Activated naive CD4-positive, alpha-beta T cell treated with anti-CD3 and anti-CD28 coated beads, Interleukin-2, amount 10 ng/mL, durations not matched to agents 7 days and 5 days (primary cell): ENCODE measurements at regions not wholly inside any gene's neighbourhood (a gene's known extent, or its start where the extent isn't known, plus 50 kb on each side); places are given as distances from the start of the nearest gene placed in this dataset.

Source experiments
- CTCF ChIA-PET: fragments of 350-600 bp; sonication (Branson Sonifier 250); formaldehyde crosslinking; loops from one replicate; lab custom pipeline; 2021; ENCODE audit warnings: antibody characterized with exemption; lab: Charles Lee
- DNase-seq: peaks from one replicate; pipeline ENCODE4 v3.0.0-alpha.2; 2020
- H3K27ac Mint-ChIP-seq: one replicate; pipeline ENCODE4 v1.8.0; 2021; ENCODE audit warnings: mild to moderate bottlenecking, moderate library complexity, mixed read lengths
- H3K27me3 Mint-ChIP-seq: one replicate; pipeline ENCODE4 v1.8.0; 2021; ENCODE audit warnings: mild to moderate bottlenecking, mixed read lengths
- H3K36me3 Mint-ChIP-seq: one replicate; pipeline ENCODE4 v1.8.0; 2021; ENCODE audit warnings: mixed read lengths
- H3K4me1 Mint-ChIP-seq: one replicate; pipeline ENCODE4 v1.8.0; 2021; ENCODE audit warnings: mixed read lengths
- H3K4me3 Mint-ChIP-seq: one replicate; pipeline ENCODE4 v1.8.0; 2021; ENCODE audit warnings: mild to moderate bottlenecking, moderate library complexity, mixed read lengths
- H3K9me3 Mint-ChIP-seq: one replicate; pipeline ENCODE4 v1.8.0; 2021; ENCODE audit warnings: mixed read lengths

- Mint-ChIP-seq H3K9me3 (no peaks in the 10 kb centered on the region), H3K27me3 (no peaks in the 10 kb centered on the region), H3K27ac (no peak overlapping the region), H3K36me3 (no peaks in the 10 kb centered on the region), H3K4me1 (no peaks in the 10 kb centered on the region), H3K4me3 (no peak overlapping the region)
- DNase-seq = no peak
- CTCF ChIA-PET = no interaction called here
These were observed 285.4 kb downstream of the SMOC2 start for GRCh38 chr6:168726312-168726856.

- H3K9me3 Mint-ChIP-seq = no peaks in the 10 kb centered on the region
- H3K27me3 Mint-ChIP-seq = no peaks in the 10 kb centered on the region
- CTCF ChIA-PET = no interaction called here
- H3K4me1 Mint-ChIP-seq = no peaks in the 10 kb centered on the region
- peak overlapping the region; percentile 42 for H3K27ac Mint-ChIP-seq
- H3K36me3 Mint-ChIP-seq = no peaks in the 10 kb centered on the region
- no peak for DNase-seq
- no peak overlapping the region for H3K4me3 Mint-ChIP-seq
These were observed 284.8 kb downstream of the SMOC2 start for GRCh38 chr6:168725802-168726201.

GRCh38 chr6:168724669-168725570 is 283.9 kb downstream of the SMOC2 start:
- Mint-ChIP-seq H3K27me3 (no peaks in the 10 kb centered on the region), H3K9me3 (no peaks in the 10 kb centered on the region), H3K4me1 (no peaks in the 10 kb centered on the region), H3K36me3 (no peaks in the 10 kb centered on the region), H3K27ac (no peak overlapping the region), H3K4me3 (no peak overlapping the region)
- no peak for DNase-seq
- CTCF ChIA-PET = no interaction called here

GRCh38 chr6:168724033-168724432 is 283.0 kb downstream of the SMOC2 start:
- no peaks in the 10 kb centered on the region for H3K9me3 Mint-ChIP-seq
- no peaks in the 10 kb centered on the region for H3K36me3 Mint-ChIP-seq
- DNase-seq = no peak
- CTCF ChIA-PET = no interaction called here
- H3K4me1 Mint-ChIP-seq = no peaks in the 10 kb centered on the region
- H3K27me3 Mint-ChIP-seq = no peaks in the 10 kb centered on the region
- H3K4me3 Mint-ChIP-seq = no peak overlapping the region
- H3K27ac Mint-ChIP-seq = no peak overlapping the region

- no peaks in the 10 kb centered on the region for H3K27me3 Mint-ChIP-seq
- no peak overlapping the region for H3K4me3 Mint-ChIP-seq
- DNase-seq = no peak
- H3K9me3 Mint-ChIP-seq = no peaks in the 10 kb centered on the region
- no peak overlapping the region for H3K27ac Mint-ChIP-seq
- CTCF ChIA-PET = no interaction called here
- H3K36me3 Mint-ChIP-seq = no peaks in the 10 kb centered on the region
- no peaks in the 10 kb centered on the region for H3K4me1 Mint-ChIP-seq
These were observed 281.4 kb downstream of the SMOC2 start for GRCh38 chr6:168722397-168722796.

- no peaks in the 10 kb centered on the region for H3K4me1 Mint-ChIP-seq
- H3K27ac Mint-ChIP-seq = no peak overlapping the region
- no peak for DNase-seq
- no peaks in the 10 kb centered on the region for H3K9me3 Mint-ChIP-seq
- CTCF ChIA-PET = no interaction called here
- no peaks in the 10 kb centered on the region for H3K36me3 Mint-ChIP-seq
- no peak overlapping the region for H3K4me3 Mint-ChIP-seq
- no peaks in the 10 kb centered on the region for H3K27me3 Mint-ChIP-seq
These were observed 280.6 kb downstream of the SMOC2 start for GRCh38 chr6:168721571-168721970.

GRCh38 chr6:168719901-168720300 is 278.9 kb downstream of the SMOC2 start:
- CTCF ChIA-PET = no interaction called here
- DNase-seq = no peak
- Mint-ChIP-seq H3K4me3 (no peak overlapping the region), H3K27ac (no peak overlapping the region), H3K9me3 (no peaks in the 10 kb centered on the region), H3K27me3 (no peaks in the 10 kb centered on the region), H3K4me1 (no peaks in the 10 kb centered on the region), H3K36me3 (no peaks in the 10 kb centered on the region)

- Mint-ChIP-seq H3K9me3 (no peaks in the 10 kb centered on the region), H3K4me1 (no peaks in the 10 kb centered on the region), H3K4me3 (no peak overlapping the region), H3K36me3 (no peaks in the 10 kb centered on the region), H3K27ac (no peak overlapping the region), H3K27me3 (no peaks in the 10 kb centered on the region)
- DNase-seq = no peak
- CTCF ChIA-PET = interaction anchor here (0.5 to 0.6 kb wide), 2 partner anchors 67 to 149 kb away, joined by 3 read pairs; no protein-coding TSS in a partner anchor
These were observed 278.0 kb downstream of the SMOC2 start for GRCh38 chr6:168718821-168719475.
